ENCODE measurements at regions not wholly inside any gene's neighbourhood (a gene's known extent, or its start where the extent isn't known, plus 50 kb on each side); places are given as distances from the start of the nearest gene placed in this dataset.

GRCh38 chr7:81469153-81469868 is 300.5 kb downstream of the HGF start:
- TF ChIP-seq CTCF (IDR thresholded peaks at IDR 0.05): no peak
- no peak for TF ChIP-seq POLR2A (IDR thresholded peaks at IDR 0.05)

Measured in ovary (tissue), 3 donors.